Naive B cell (primary cell): ENCODE measurements at regions not wholly inside any gene's neighbourhood (a gene's known extent, or its start where the extent isn't known, plus 50 kb on each side); places are given as distances from the start of the nearest gene placed in this dataset.
"Not testable (repeated sequence)": the region's sequence is repeated elsewhere in the genome, so short reads cannot be mapped to it uniquely, and the experiment has no call there.

Experiments
- ATAC-seq, 2 donors: fragments of 150-1000 bp; cut with Tn5 transposase; 2 replicates each; pipeline ENCODE4 v1.10.0; 2021; ENCODE audit warnings: low read depth in 2 of 2, mild to moderate bottlenecking in 2 of 2, moderate library complexity in 2 of 2
- DNase-seq: peaks from one replicate; pipeline ENCODE4 v3.0.0; 2022
- H3K27ac Mint-ChIP-seq, 6 donors: one replicate each; pipeline ENCODE4 v1.8.0; 2020 to 2022; ENCODE audit warnings: mild to moderate bottlenecking in 6 of 6, mixed read lengths in 6 of 6, moderate library complexity in 5 of 6, inconsistent platforms in 2 of 6
- H3K27me3 Mint-ChIP-seq, 3 donors: one replicate each; pipeline ENCODE4 v1.8.0; 2021 to 2022; ENCODE audit warnings: mixed read lengths in 3 of 3, mild to moderate bottlenecking in 1 of 3
- H3K36me3 Mint-ChIP-seq, 2 donors: one replicate each; pipeline ENCODE4 v1.8.0; 2020 to 2022; ENCODE audit warnings: mixed read lengths in 2 of 2, inconsistent platforms in 1 of 2, mild to moderate bottlenecking in 1 of 2
- H3K4me1 Mint-ChIP-seq, 3 donors: one replicate each; pipeline ENCODE4 v1.8.0; 2020 to 2022; ENCODE audit warnings: mixed read lengths in 3 of 3, inconsistent platforms in 1 of 3, mild to moderate bottlenecking in 1 of 3, moderate library complexity in 1 of 3
- H3K4me3 Mint-ChIP-seq, 8 donors: one replicate each; pipeline ENCODE4 v1.8.0; 2020 to 2022; ENCODE audit warnings: mild to moderate bottlenecking in 8 of 8, mixed read lengths in 8 of 8, moderate library complexity in 8 of 8, inconsistent platforms in 2 of 8
- H3K9me3 Mint-ChIP-seq, 7 donors: one replicate each; pipeline ENCODE4 v1.8.0; 2020 to 2022; ENCODE audit warnings: mixed read lengths in 7 of 7, mild to moderate bottlenecking in 5 of 7, inconsistent platforms in 2 of 7, moderate library complexity in 1 of 7

DNA sequence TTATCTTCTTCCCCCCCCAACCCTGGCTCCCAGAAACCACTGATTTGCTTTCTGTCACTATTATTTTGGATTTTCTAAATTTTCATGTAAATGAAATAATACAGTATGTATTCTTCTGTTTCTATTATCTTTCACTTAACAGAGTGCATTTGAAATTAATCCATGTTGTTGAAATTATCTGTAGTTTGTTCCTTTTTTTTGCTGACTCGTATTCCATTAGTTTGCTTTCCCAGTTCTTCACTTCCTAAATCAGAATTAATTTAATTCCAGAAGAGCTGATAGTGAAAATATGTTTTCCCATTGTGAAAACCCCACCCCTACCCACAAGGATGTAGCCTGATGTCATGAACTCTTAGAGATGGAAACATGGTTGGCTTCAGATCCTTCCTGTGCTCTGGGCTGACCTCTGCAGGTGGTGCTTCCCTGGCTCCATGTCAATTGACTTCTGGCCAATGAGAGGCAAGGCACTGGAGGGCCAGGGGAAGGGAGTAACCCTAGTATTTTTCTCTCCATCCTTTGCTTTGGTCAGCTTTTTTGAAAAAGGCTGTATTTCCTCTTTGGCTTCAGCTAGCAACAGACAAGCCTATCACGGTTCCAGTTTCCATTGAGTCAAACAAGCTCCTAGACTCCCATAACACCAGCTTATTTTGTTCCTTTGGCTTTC, 244.4 kb upstream of the HSF2 start:
- Mint-ChIP-seq H3K27me3 (no peaks in the 10 kb centered on the region), H3K9me3 (no peaks in the 10 kb centered on the region), H3K27ac (peak overlapping the region in 1 of 6 donors; percentile 49), H3K4me3 (no peak overlapping the region), H3K4me1 (no peaks in the 10 kb centered on the region), H3K36me3 (no peaks in the 10 kb centered on the region)
- ATAC-seq (no peak), DNase-seq (no peak)

DNA sequence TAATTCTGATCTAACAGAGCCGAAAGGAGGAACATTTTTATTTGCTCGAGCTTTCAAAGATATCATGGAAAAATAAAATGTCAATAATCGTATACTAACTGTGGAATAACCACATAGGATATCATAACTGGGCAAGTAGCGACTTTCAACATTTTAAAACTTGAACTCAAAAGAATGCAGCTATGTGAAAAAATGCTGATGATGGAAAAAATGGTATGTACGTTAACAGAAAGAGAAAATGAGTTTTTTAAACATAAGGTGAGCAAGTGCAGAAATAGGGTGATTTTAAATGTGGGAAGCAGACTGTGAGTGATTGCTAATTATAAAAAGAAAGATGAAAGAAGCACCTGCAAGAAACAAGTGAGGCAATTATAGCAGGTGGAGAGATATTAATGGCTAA, 238.3 kb upstream of the HSF2 start:
- H3K27me3 Mint-ChIP-seq, result no peaks in the 10 kb centered on the region
- ATAC-seq (no peak), DNase-seq (no peak)
- H3K4me3 Mint-ChIP-seq, result no peak overlapping the region
- no peaks in the 10 kb centered on the region for H3K36me3 Mint-ChIP-seq
- H3K27ac Mint-ChIP-seq, result no peak overlapping the region
- H3K9me3 Mint-ChIP-seq, result peaks cover 0 to 10% (median 0%) of the 10 kb centered on the region in 7 donors
- no peaks in the 10 kb centered on the region for H3K4me1 Mint-ChIP-seq

DNA sequence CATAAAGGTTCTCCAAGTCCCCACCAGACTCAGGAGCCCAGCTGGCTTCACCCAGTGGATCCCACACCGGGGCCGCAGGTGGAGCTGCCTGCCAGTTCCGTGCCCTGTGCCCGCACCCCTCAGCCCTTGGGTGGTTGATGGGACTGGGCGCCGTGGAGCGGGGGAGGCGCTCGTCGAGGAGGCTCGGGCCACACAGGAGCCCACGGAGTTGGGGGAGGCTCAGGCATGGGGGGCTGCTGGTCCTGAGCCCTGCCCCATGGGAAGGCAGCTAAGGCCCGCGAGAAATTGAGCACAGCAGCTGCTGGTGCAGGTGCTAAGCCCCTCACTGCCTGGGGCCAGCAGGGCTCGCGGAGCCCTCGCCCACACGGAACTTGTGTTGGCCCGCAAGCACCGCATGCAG, 234.4 kb upstream of the HSF2 start:
- H3K4me3 Mint-ChIP-seq, result no peak overlapping the region
- no peaks in the 10 kb centered on the region for H3K36me3 Mint-ChIP-seq
- no peaks in the 10 kb centered on the region for H3K4me1 Mint-ChIP-seq
- ATAC-seq (no peak), DNase-seq (no peak)
- no peaks in the 10 kb centered on the region for H3K27me3 Mint-ChIP-seq
- H3K27ac Mint-ChIP-seq, result no peak overlapping the region
- peaks cover 0 to 10% (median 0%) of the 10 kb centered on the region in 7 donors for H3K9me3 Mint-ChIP-seq

DNA sequence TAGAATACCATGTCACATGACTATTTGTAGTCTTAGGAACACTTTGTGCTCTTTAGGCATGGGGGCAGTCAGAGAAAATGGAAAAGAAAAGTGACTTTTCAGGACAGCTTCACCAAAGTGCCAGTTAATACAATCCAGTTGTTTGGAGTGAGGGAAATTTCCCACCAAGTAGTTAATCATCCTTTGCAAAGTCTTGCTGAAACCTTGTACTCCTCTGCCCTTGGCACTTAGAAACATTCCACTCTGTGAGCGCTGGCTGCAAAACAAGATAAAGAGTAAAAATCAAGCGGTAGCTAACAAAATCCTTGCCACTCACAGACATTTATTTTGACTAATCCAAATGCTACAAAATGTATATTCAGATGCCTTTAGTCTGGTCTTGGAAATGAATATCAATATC, 229.2 kb upstream of the HSF2 start:
- H3K4me1 Mint-ChIP-seq, result no peaks in the 10 kb centered on the region
- H3K27me3 Mint-ChIP-seq, result no peaks in the 10 kb centered on the region
- peaks cover 0 to 3% (median 0%) of the 10 kb centered on the region in 7 donors for H3K9me3 Mint-ChIP-seq
- DNase-seq, result no peak
- H3K36me3 Mint-ChIP-seq, result no peaks in the 10 kb centered on the region
- H3K4me3 Mint-ChIP-seq, result no peak overlapping the region
- no peak for ATAC-seq
- H3K27ac Mint-ChIP-seq, result no peak overlapping the region

DNA sequence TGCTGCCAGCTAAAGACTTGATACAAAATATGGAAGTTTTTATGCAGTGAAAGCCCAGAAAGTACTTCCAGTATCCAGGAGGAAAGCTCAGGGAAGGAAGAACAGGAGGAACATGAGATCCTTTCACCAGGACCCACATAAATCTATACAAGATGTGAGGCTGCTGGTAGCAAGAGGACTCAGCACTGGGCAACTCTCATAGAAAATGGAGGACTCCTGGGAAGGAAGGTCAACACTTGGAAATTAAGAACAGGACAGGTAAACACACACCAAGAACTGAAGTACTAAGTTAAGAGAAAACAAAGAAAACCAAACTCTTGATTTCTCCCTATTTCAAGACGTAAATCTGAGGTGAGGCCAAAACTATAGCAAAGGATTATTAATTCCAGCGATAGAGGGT, 220.5 kb upstream of the HSF2 start:
- H3K9me3 Mint-ChIP-seq, result no peaks in the 10 kb centered on the region
- H3K27ac Mint-ChIP-seq, result no peak overlapping the region
- ATAC-seq, result no peak
- no peaks in the 10 kb centered on the region for H3K27me3 Mint-ChIP-seq
- no peak for DNase-seq
- no peaks in the 10 kb centered on the region for H3K36me3 Mint-ChIP-seq
- H3K4me3 Mint-ChIP-seq, result no peak overlapping the region
- no peaks in the 10 kb centered on the region for H3K4me1 Mint-ChIP-seq

DNA sequence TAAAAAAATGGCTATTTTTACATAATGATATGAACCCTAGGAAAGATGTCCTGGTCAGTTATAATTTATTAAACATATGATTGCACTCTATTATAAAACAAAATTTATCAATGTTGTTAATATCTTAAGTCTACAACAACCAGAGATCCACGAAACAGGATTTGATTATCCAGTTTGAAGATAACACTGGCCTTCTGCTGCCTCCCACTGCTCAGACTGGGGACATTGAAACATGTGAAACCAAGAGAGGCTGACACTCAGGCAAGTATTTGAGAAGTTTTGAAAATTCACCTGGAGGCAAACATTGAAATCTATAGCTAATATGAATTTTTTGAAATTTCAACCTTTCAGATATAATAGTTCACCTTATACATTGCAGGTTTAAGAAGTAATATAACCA, 219.3 kb upstream of the HSF2 start:
- DNase-seq (no peak), ATAC-seq (no peak)
- H3K4me3 Mint-ChIP-seq, result no peak overlapping the region
- H3K4me1 Mint-ChIP-seq, result no peaks in the 10 kb centered on the region
- no peaks in the 10 kb centered on the region for H3K9me3 Mint-ChIP-seq
- H3K27me3 Mint-ChIP-seq, result no peaks in the 10 kb centered on the region
- H3K27ac Mint-ChIP-seq, result no peak overlapping the region
- no peaks in the 10 kb centered on the region for H3K36me3 Mint-ChIP-seq

DNA sequence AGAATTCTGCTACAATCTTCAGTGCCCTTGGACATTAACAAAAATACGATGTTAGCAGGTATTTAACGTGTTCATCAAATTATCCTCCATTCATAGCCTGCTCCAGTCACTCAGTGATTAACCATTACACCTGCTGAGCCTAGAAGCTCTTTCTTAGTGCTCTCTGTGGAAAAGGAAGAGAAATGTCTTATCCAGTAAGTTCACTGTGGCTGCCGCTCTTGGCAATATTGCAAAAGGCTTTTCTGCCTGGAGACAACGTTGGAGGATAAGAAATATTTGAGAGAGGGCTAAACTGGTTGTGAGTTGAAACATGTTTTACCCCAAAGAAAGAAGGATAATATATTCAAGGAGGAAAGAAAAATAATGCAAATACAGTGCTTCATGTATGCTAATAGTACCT, 217.4 kb upstream of the HSF2 start:
- Mint-ChIP-seq H3K27ac (no peak overlapping the region), H3K4me1 (no peaks in the 10 kb centered on the region), H3K9me3 (no peaks in the 10 kb centered on the region), H3K36me3 (no peaks in the 10 kb centered on the region), H3K4me3 (no peak overlapping the region), H3K27me3 (no peaks in the 10 kb centered on the region)
- ATAC-seq, result no peak
- DNase-seq, result no peak

DNA sequence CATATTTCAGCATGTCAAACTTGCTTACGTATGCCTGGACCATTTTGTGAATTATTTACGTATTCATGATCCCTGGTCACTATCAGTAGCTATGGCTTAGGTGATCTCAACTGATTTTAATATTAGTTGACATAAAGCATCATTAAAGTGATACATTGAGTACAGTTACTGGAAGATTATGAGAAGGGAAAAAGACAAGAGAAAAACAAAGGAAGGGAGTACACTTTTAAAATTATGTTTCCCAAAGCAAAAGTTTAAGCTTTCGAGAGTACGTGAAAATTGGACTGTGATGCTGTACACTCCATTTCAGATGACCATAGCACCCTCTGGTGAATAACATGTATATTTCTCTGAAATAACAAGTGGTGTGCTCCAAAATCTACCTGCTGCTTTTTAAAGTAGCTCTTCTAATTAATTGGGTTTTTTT, 215.0 kb upstream of the HSF2 start:
- H3K4me3 Mint-ChIP-seq, result peak overlapping the region in 1 of 8 donors; percentile 39
- ATAC-seq (no peak), DNase-seq (no peak)
- no peaks in the 10 kb centered on the region for H3K36me3 Mint-ChIP-seq
- no peaks in the 10 kb centered on the region for H3K27me3 Mint-ChIP-seq
- no peaks in the 10 kb centered on the region for H3K4me1 Mint-ChIP-seq
- H3K27ac Mint-ChIP-seq, result no peak overlapping the region
- H3K9me3 Mint-ChIP-seq, result no peaks in the 10 kb centered on the region

DNA sequence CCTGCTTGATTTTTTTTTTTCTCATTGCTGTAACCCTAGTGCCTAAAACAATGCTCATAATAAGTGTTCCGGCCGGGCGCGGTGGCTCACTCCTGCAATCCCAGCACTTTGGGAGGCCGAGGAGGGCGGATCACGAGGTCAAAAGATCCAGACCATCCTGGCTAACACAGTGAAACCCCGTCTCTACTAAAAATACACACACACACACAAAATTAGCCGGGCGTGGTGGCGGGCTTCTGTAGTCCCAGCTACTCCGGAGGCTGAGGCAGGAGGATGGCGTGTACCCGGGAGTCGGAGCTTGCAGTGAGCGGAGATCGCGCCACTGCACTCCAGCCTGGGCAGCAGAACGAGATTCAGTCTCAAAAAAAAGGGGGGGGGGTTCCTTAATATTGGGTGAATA, 214.0 kb upstream of the HSF2 start:
- H3K27ac Mint-ChIP-seq, ATAC-seq, DNase-seq, H3K9me3 Mint-ChIP-seq, H3K36me3 Mint-ChIP-seq, H3K4me3 Mint-ChIP-seq, H3K4me1 Mint-ChIP-seq, H3K27me3 Mint-ChIP-seq: not testable (repeated sequence)

DNA sequence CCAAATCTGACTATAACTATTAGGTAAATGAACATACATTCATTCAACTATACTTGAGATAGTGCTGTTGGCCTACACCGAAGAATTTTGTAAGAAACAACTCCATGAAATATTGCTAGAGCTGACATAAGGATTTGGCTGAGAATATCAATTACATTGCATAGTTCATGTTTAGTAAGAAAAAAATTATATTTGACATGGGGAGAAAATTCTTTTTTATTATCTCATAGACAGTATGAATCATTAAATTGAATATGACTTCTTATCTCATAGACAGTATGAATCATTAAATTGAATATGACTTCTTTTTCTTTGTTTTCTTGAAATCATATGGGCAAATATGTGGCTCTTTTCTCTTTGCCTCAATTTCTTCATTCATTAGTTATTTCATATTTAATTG, 212.3 kb upstream of the HSF2 start:
- Mint-ChIP-seq H3K27me3 (no peaks in the 10 kb centered on the region), H3K4me3 (no peak overlapping the region), H3K4me1 (no peaks in the 10 kb centered on the region), H3K36me3 (no peaks in the 10 kb centered on the region), H3K27ac (no peak overlapping the region), H3K9me3 (no peaks in the 10 kb centered on the region)
- DNase-seq, result no peak
- ATAC-seq, result no peak

DNA sequence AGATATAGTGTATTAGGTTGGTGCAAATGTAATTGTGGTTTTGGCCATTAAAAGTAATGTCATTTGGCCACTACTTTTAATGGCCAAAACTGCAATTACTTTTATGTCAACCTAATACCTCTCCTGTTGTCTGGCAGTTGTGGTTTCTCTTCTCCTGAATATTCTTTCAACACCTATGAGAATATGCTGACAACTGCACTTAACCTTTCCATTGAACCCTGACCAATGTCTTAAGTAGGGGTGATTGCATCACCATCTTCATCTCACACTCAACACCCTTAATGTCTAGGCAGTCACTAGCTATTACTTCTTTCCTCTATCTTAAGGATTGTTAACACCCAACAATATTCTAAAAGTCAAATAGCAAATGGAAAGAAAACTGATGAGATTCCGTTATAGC, 200.5 kb upstream of the HSF2 start:
- Mint-ChIP-seq H3K36me3 (no peaks in the 10 kb centered on the region), H3K27me3 (no peaks in the 10 kb centered on the region), H3K4me3 (no peak overlapping the region), H3K27ac (no peak overlapping the region), H3K4me1 (no peaks in the 10 kb centered on the region), H3K9me3 (peaks cover 0 to 3% (median 1%) of the 10 kb centered on the region in 7 donors)
- DNase-seq (no peak), ATAC-seq (no peak)

DNA sequence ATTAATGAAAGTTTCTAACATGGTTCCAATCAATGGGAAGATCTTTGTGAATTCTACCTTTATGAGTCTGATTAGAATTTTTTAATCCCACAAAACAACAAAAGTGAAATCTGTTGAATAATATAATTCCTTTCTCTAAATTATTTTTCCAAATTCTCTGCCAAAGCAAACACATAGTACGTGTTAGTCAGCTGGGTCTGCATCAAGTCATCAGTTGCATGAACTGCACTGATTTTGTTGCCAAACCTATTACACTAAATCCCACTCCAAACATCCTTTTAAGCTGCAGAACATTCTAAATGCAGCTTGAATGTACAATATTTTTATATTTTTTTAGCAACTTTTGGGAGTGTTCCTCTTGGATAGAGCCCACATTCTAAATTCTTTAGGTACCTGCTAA, 199.0 kb upstream of the HSF2 start:
- Mint-ChIP-seq H3K9me3 (peaks cover 0 to 7% (median 5%) of the 10 kb centered on the region in 7 donors), H3K36me3 (no peaks in the 10 kb centered on the region), H3K4me3 (no peak overlapping the region), H3K4me1 (no peaks in the 10 kb centered on the region), H3K27me3 (no peaks in the 10 kb centered on the region), H3K27ac (no peak overlapping the region)
- ATAC-seq (no peak), DNase-seq (no peak)

DNA sequence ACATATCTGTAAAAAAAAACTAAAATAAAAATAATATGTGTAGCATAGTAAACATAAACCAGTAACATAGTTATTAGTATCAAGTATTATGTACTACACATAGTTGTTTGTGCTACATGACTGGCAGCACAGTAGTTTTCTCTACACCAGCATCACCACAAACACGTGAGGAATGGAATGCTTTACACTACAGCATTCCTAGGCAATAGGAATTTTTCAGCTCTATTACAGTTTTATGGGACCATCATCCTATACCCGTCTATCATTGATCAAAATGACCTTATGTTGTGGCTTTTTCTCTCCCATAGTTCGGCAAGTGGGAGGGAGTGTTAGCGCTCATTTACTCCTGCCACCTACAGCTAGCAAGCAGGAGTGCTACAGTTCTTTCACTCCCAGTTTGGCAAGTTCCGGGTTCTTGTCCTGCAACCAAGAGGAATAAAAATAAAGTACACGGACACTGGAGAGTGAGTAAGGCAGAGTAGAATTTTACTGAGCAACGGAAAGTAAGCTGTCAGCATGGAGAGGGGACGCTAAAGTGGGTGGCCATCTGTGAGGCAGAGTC, 196.8 kb upstream of the HSF2 start:
- Mint-ChIP-seq H3K4me1 (no peaks in the 10 kb centered on the region), H3K4me3 (no peak overlapping the region), H3K27ac (no peak overlapping the region), H3K36me3 (no peaks in the 10 kb centered on the region), H3K9me3 (peaks cover 0 to 7% (median 5%) of the 10 kb centered on the region in 7 donors), H3K27me3 (no peaks in the 10 kb centered on the region)
- DNase-seq (no peak), ATAC-seq (no peak)

DNA sequence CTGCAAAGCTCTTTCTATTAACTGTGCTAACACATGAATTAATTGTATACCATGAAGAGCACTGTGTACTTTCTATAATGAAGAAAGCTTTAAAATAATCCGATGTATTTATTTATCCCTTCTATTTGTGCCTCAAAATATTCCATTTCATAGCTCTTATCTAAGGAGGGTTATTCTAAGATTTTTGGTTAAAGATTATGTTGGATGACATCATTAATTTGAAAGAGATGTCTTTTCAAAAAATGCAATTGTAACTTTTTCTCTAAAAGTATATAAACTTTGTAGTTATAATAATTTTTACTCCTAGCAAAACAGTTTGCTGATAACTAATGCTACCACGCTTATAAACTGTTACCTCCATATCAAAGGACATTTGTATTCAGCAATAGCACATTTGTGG, 192.4 kb upstream of the HSF2 start:
- Mint-ChIP-seq H3K36me3 (no peaks in the 10 kb centered on the region), H3K9me3 (peaks cover 0 to 7% (median 5%) of the 10 kb centered on the region in 7 donors)

DNA sequence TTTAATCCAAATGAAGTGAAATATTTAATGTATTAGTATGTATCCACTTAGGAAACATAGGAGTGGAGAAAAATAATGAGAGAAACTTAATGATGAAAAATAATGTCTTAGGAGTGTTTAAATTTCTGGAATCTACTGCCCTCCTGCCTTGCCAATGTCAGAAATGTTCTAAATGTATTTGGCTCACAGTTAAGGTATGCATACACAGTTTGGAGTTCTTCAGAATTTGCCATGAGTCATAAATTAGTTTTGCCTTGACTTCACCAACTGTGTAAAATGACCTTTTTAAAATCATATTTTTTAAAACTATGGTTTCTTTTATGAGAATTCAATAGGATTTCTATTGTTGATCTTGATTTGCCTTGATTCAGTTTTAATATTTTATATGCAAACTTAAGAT, 191.7 kb upstream of the HSF2 start:
- H3K4me3 Mint-ChIP-seq, result no peak overlapping the region
- ATAC-seq (no peak), DNase-seq (no peak)
- H3K9me3 Mint-ChIP-seq, result peaks cover 0 to 7% (median 5%) of the 10 kb centered on the region in 7 donors
- no peak overlapping the region for H3K27ac Mint-ChIP-seq
- H3K36me3 Mint-ChIP-seq, result no peaks in the 10 kb centered on the region
- H3K27me3 Mint-ChIP-seq, result no peaks in the 10 kb centered on the region
- H3K4me1 Mint-ChIP-seq, result no peaks in the 10 kb centered on the region

More for the DNA sequence above, 192.4 kb upstream of the HSF2 start:
- Mint-ChIP-seq H3K27ac (no peak overlapping the region), H3K27me3 (no peaks in the 10 kb centered on the region), H3K4me3 (no peak overlapping the region), H3K4me1 (no peaks in the 10 kb centered on the region)
- ATAC-seq (no peak), DNase-seq (no peak)
